HFFc6 (cell line): ENCODE measurements at regions not wholly inside any gene's neighbourhood (a gene's known extent, or its start where the extent isn't known, plus 50 kb on each side); places are given as distances from the start of the nearest gene placed in this dataset.
A peak's percentile ranks its signal among the peaks of the same experiment; 100 is the strongest.

Experiments used
- DNase-seq: peaks from one replicate; pipeline ENCODE4 v3.0.0-alpha.2; 2018
- H3K27ac Mint-ChIP-seq: 2 replicates; pipeline ENCODE4 v1.8.0; 2020; ENCODE audit warnings: mild to moderate bottlenecking, mixed read lengths
- H3K27me3 Mint-ChIP-seq: 2 replicates; pipeline ENCODE4 v1.8.0; 2021; ENCODE audit warnings: mild to moderate bottlenecking, moderate library complexity, mixed read lengths; ENCODE audit not compliant: insufficient read depth
- H3K36me3 Mint-ChIP-seq: 2 replicates; pipeline ENCODE4 v1.8.0; 2021; ENCODE audit warnings: low read depth, mixed read lengths
- H3K4me1 Mint-ChIP-seq: 2 replicates; pipeline ENCODE4 v1.8.0; 2020; ENCODE audit warnings: low read depth, mixed read lengths
- H3K4me3 Mint-ChIP-seq: 2 replicates; pipeline ENCODE4 v1.8.0; 2020; ENCODE audit warnings: mild to moderate bottlenecking, moderate library complexity, mixed read lengths
- H3K9me3 Mint-ChIP-seq: 2 replicates; pipeline ENCODE4 v1.8.0; 2020; ENCODE audit warnings: mild to moderate bottlenecking, mixed read lengths
- TF ChIP-seq, protein P1 (sequence below): fragments of 200-600 bp; sonication (generic); IDR thresholded peaks from 2 replicates; pipeline ENCODE4 v1.5.0; 2021; ENCODE audit warnings: antibody characterized with exemption, mild to moderate bottlenecking

DNA sequence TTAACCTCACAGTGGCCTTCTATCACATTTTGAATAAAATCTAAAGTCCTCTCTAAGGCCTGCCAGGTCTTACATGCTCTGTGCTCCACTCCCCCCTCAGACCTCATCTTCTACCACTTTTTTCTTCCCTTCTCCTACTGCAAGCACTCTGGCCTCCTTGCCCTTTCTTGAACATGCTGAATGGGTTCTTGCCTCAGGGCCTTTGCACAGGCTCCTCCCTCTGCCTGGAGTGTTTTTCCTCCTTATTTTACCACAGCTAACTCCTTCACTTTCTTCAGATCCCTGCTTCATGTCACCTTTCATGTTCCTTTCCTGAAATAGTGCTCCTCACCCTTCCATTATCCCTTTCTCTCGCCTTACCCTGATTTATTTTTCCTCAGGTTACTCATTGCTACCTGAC is 97.9 kb upstream of the FOXP4 start:
- Mint-ChIP-seq H3K9me3 (no peaks in the 10 kb centered on the region), H3K36me3 (no peaks in the 10 kb centered on the region), H3K4me3 (no peak overlapping the region), H3K4me1 (peaks cover 12% of the 10 kb centered on the region), H3K27me3 (peaks cover 38% of the 10 kb centered on the region), H3K27ac (no peak overlapping the region)
- TF ChIP-seq, protein P1, sequence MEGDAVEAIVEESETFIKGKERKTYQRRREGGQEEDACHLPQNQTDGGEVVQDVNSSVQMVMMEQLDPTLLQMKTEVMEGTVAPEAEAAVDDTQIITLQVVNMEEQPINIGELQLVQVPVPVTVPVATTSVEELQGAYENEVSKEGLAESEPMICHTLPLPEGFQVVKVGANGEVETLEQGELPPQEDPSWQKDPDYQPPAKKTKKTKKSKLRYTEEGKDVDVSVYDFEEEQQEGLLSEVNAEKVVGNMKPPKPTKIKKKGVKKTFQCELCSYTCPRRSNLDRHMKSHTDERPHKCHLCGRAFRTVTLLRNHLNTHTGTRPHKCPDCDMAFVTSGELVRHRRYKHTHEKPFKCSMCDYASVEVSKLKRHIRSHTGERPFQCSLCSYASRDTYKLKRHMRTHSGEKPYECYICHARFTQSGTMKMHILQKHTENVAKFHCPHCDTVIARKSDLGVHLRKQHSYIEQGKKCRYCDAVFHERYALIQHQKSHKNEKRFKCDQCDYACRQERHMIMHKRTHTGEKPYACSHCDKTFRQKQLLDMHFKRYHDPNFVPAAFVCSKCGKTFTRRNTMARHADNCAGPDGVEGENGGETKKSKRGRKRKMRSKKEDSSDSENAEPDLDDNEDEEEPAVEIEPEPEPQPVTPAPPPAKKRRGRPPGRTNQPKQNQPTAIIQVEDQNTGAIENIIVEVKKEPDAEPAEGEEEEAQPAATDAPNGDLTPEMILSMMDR: no peak
- DNase-seq: no peak

DNA sequence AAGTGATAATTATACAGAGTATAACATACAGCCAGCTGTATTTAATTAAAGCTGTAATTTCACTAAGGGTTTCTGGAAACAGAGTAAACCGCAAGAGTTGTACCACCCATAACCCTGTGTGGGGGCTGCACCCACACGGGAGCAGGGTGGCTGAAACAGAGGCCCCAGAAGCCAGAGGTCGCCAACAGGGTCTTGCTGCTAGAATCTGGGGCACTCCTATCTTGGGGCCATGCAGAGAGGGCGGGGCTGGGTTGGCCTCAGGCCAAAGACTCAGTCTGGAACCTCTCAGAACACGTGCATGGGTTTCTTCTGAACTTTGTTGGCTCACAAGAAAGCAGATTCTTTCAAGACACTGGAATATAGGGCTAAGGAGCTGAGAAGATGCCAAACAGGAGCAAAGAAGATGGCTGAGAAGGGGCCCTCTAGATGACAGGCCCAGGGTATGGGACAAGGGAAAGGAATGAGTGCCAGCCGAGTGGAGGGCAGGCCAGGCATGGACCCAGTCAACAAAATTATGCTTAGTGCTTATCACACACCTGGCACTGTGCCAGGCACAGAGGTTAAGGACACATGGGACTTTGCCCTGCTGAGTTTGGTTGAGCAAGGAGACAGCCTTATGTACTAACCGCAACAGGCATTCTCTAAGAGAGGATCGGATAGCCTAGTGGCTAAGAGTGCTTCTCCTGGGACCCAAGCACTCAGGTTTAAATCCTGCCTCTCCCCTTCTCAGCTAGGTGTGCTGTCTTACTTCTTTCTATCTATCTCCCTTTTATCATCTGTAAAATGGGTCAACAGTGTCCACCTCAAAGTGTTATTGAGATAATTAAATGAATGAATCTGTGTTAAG is 96.6 kb upstream of the FOXP4 start:
- no peak for DNase-seq
- TF ChIP-seq, protein P1: no peak
- no peaks in the 10 kb centered on the region for H3K9me3 Mint-ChIP-seq
- H3K4me3 Mint-ChIP-seq: no peak overlapping the region
- peaks cover 12% of the 10 kb centered on the region for H3K4me1 Mint-ChIP-seq
- H3K36me3 Mint-ChIP-seq: no peaks in the 10 kb centered on the region
- no peak overlapping the region for H3K27ac Mint-ChIP-seq
- H3K27me3 Mint-ChIP-seq: peaks cover 27% of the 10 kb centered on the region

DNA sequence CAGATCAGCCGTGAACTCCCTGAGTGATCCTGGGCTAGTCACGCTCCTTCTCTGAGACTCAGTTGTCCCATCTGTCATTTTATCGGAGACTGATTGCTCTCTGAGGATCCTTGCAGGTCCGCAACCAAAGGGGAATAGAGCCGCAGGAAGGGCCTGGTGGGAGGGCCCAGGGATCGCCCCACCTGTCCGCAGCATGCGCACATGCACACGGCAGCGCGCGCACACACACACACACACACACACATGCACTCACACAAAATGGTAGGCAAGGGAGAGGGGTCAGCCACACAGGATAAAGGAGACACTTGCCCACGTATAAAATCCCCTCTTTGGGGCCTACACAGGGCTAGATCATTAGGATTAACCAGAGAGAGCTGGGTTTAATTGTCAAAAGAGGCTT is 95.6 kb upstream of the FOXP4 start:
- DNase-seq: no peak
- H3K4me1 Mint-ChIP-seq: peaks cover 12% of the 10 kb centered on the region
- TF ChIP-seq, protein P1: no peak
- H3K27me3 Mint-ChIP-seq: peaks cover 25% of the 10 kb centered on the region
- H3K27ac Mint-ChIP-seq: no peak overlapping the region
- no peaks in the 10 kb centered on the region for H3K36me3 Mint-ChIP-seq
- no peaks in the 10 kb centered on the region for H3K9me3 Mint-ChIP-seq
- no peak overlapping the region for H3K4me3 Mint-ChIP-seq

DNA sequence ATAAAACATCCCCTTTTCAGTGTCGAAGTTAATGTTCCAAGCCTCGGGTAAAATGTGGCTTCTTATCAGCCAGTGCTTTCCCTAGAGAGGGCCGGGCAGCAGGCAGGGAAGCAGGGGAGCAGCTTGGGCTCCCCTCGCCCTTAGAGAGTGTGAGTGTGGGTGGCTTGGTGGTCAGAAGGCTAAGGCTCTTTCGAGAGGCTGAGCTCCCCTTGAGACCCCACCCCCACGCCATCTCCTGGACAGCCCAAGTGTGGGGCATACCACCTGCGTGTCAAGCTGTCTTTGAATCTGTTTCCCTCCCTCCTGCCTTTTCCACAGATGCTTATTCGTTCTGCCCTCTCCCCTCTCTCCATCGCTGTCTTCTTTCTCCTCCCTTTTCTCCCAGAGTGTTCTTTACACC is 95.1 kb upstream of the FOXP4 start:
- H3K9me3 Mint-ChIP-seq: no peaks in the 10 kb centered on the region
- H3K27ac Mint-ChIP-seq: no peak overlapping the region
- H3K4me3 Mint-ChIP-seq: no peak overlapping the region
- DNase-seq: no peak
- H3K27me3 Mint-ChIP-seq: peaks cover 27% of the 10 kb centered on the region
- peaks cover 12% of the 10 kb centered on the region for H3K4me1 Mint-ChIP-seq
- TF ChIP-seq, protein P1: no peak
- no peaks in the 10 kb centered on the region for H3K36me3 Mint-ChIP-seq

DNA sequence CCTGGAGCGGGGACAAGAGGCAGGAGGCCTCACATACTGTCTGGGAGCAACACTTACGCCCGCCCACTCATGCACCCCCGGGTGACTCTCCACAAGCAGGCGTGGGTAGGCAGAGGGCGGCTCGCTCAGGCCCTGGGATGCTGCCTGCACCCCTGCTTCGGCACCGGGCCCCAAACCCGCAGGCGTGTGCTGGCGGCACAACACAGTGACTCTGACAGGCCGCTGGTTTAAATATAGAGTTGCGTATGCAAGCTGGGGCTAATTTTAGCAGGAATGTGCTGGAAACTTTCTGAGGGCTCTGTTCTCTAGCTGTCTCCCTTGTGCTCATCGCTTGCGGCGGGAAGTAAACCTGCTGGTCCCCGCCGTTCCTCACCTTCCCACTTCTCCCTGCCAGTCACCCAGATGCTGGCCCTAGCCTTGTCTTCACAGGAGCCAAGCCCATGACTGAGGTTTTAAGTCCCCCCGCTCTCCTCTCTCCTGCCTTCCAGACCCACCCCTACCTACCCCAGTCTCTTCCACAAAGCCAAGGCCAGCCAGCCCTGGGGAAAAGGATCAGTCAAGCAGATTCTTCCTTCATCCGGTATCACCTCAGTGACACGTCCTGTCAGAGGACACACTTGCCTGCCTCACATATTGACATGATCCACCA is 94.5 kb upstream of the FOXP4 start:
- Mint-ChIP-seq H3K27ac (no peak overlapping the region), H3K27me3 (peaks cover 30% of the 10 kb centered on the region), H3K4me1 (peaks cover 12% of the 10 kb centered on the region), H3K9me3 (no peaks in the 10 kb centered on the region), H3K36me3 (no peaks in the 10 kb centered on the region), H3K4me3 (peak overlapping the region; percentile 5; the same call in 1 of the 2 replicates)
- DNase-seq: peak; percentile 48
- TF ChIP-seq, protein P1: no peak
